Activated T-helper 2 cell treated with anti-CD3 and anti-CD28 coated beads, Interferon-gamma antibody, Interleukin-2, Interleukin-4, amounts not matched to agents 10 μg/mL and 5 μg/mL and 100 μg/mL, durations not matched to agents 14 hours and 24 hours and 36 hours (primary cell): ENCODE measurements at regions not wholly inside any gene's neighbourhood (a gene's known extent, or its start where the extent isn't known, plus 50 kb on each side); places are given as distances from the start of the nearest gene placed in this dataset.

Experiments
- DNase-seq: peaks from one replicate; pipeline ENCODE4 v3.0.0; 2021; ENCODE audit warnings: low spot score
- H3K27ac Mint-ChIP-seq: one replicate; pipeline ENCODE4 v1.8.0; 2021; ENCODE audit warnings: mixed read lengths
- H3K27me3 Mint-ChIP-seq: one replicate; pipeline ENCODE4 v1.8.0; 2021; ENCODE audit warnings: low read depth, mixed read lengths
- H3K36me3 Mint-ChIP-seq: one replicate; pipeline ENCODE4 v1.8.0; 2021; ENCODE audit warnings: low read depth, mixed read lengths
- H3K4me1 Mint-ChIP-seq: one replicate; pipeline ENCODE4 v1.8.0; 2021; ENCODE audit warnings: low read depth, mixed read lengths
- H3K4me3 Mint-ChIP-seq: one replicate; pipeline ENCODE4 v1.8.0; 2021; ENCODE audit warnings: low read depth, mild to moderate bottlenecking, moderate library complexity, mixed read lengths
- H3K9me3 Mint-ChIP-seq: one replicate; pipeline ENCODE4 v1.8.0; 2021; ENCODE audit warnings: mixed read lengths
- intact Hi-C: fragments of 100-400 bp; cut with micrococcal nuclease; formaldehyde crosslinking; loops from one replicate; pipeline ENCODE4 v1.15.1; 2023

DNA sequence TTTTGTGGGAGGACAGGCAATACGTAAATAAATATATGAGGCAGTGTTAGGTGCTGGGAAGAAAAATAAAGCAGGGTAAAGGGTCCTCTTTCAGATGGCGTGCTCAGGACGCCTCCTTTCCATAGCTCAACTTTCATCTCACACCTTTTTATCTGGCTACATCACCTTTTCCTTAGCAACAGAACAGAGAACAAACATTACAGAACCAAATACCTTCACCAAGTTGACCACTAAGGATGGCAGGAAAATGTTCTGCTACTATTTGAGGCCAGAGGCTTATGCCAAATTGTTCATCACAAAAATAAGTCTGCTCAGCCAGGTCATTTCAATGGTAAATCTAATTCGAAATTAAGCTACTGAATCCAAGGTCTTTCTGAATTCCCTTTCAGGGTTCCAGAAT, 149.2 kb upstream of the C1orf21 start:
- Mint-ChIP-seq H3K27me3 (peaks cover 4% of the 10 kb centered on the region), H3K27ac (no peak overlapping the region)

DNA sequence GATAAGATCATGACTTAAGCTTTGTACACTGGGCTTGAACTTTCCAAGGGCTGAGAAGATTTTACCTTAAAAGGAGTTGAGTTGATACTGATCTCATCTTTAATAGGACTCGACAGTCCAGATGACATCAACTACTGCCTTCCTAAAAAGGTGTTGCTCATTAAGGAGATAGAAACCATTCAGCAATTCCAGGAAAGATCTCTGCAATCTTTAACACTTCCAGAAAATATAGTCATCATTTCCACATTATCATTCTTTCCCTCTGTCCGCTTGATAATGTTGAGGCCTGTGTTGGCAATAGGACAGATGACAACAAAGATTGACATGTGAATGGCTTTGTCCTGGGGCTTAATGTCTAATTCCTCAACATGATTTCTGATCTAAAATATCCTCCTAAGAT, 145.4 kb upstream of the C1orf21 start:
- Mint-ChIP-seq H3K36me3 (no peaks in the 10 kb centered on the region), H3K27ac (no peak overlapping the region), H3K27me3 (peaks cover 5% of the 10 kb centered on the region), H3K4me3 (no peak overlapping the region), H3K4me1 (no peaks in the 10 kb centered on the region), H3K9me3 (no peaks in the 10 kb centered on the region)
- DNase-seq, result no peak
- intact Hi-C loops, result no loop called here

More for the DNA sequence above, 149.2 kb upstream of the C1orf21 start:
- H3K9me3 Mint-ChIP-seq, result no peaks in the 10 kb centered on the region
- intact Hi-C loops, result no loop called here
- no peak for DNase-seq
- no peak overlapping the region for H3K4me3 Mint-ChIP-seq
- H3K4me1 Mint-ChIP-seq, result no peaks in the 10 kb centered on the region
- no peaks in the 10 kb centered on the region for H3K36me3 Mint-ChIP-seq

DNA sequence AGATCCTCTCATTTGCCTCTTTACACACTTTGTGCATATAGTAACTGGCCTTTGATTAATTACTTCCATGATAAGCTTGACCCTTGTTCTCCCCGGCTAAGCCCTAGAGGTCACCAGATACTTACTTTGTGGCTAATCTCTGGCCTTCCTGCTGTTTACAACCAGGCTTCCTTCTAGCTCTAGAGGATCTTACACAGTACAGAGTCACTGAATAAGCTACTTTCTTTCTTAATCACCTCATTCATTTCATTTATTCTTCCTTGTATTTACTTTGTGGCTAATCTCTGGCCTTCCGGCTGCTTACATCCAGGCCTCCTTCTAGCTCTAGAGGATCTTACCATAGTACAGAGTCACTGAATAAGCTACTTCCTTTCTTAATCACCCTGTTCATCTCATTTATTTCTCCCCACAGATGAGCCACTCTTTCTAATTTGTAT, 144.3 kb upstream of the C1orf21 start:
- Mint-ChIP-seq H3K9me3 (no peaks in the 10 kb centered on the region), H3K36me3 (no peaks in the 10 kb centered on the region), H3K4me3 (no peak overlapping the region), H3K27ac (no peak overlapping the region), H3K4me1 (no peaks in the 10 kb centered on the region), H3K27me3 (peaks cover 8% of the 10 kb centered on the region)
- intact Hi-C loops, result no loop called here
- no peak for DNase-seq

DNA sequence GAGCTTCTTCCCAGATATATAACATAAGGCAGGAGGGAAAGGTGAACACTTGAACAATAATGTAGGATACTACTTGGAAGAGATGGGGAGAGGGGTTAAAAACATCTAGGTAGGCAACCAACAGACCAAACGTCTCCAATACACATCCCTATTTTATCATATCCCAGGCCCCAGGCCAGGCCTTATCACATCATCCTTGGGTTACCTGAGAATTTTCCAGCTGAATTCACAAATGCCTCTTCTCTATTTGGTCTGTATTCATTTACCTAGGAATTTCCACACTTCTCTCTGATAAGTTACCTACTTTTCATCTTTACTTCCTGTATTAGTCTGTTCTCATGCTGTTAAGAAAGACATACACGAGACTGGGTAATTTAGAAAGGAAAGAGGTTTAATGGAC, 141.9 kb upstream of the C1orf21 start:
- Mint-ChIP-seq H3K27ac (no peak overlapping the region), H3K27me3 (peaks cover 8% of the 10 kb centered on the region), H3K36me3 (no peaks in the 10 kb centered on the region), H3K4me1 (no peaks in the 10 kb centered on the region), H3K4me3 (no peak overlapping the region), H3K9me3 (no peaks in the 10 kb centered on the region)
- DNase-seq, result no peak
- intact Hi-C loops, result no loop called here

DNA sequence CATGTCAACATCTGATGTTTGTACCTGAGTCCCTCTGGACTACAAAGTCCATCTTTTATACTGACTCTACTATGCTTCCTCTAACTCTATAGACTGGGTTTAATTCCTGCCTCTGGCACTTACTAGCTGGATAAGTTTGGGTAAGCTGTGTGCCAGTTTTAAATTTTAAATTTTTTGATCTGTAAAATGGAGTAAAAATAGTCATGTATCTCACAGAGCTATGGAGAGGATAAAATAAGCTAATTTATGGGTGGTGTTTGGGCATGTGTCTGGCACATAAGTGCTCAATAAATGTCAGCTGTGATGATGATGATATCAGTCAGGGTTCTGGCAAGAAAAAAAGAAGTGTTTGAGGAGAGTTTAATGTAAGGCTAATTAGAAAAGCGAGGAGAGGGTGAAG, 139.2 kb upstream of the C1orf21 start:
- Mint-ChIP-seq H3K9me3 (no peaks in the 10 kb centered on the region), H3K27ac (no peak overlapping the region), H3K4me3 (no peak overlapping the region), H3K27me3 (peaks cover 10% of the 10 kb centered on the region), H3K36me3 (no peaks in the 10 kb centered on the region), H3K4me1 (no peaks in the 10 kb centered on the region)
- no peak for DNase-seq
- intact Hi-C loops, result no loop called here

DNA sequence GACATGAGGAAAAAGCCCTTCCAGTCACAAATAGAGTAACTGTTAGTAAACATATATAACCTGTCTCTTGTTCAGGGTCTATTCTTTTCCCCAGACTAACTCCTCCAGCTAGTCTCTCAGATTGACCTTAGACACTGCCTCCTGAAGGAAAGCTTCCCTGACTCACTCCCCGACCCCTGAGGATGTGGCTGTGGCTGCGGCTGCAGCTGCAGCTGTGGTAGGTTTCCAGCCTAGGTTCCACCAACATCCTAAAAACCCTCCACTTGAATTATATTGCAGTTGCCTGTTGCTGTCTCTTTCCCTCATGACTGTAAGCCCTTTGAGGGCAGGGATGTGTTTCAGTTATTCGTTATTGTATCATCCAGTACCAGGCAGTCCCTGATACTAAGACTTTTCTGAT, 132.9 kb upstream of the C1orf21 start:
- DNase-seq, result no peak

DNA sequence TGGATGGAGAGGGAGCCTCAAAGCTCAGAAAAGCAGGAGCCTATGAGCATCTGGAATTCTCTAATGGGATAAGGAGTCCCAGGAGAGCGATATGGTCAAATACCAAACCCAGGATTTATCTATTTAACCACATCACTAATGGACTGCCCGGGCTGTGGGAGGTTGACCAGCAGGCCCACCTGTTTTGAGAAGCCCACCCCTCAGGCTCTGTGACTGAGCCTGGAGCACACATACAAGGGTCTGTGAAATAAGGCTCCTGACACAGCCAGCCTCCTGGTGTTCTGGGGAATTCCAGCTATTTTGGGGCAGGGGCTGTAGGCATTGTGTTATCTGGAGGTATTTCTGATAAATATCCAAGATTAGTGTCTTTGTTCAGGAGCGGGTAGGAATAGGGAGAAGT, 132.0 kb upstream of the C1orf21 start:
- H3K4me1 Mint-ChIP-seq, result no peaks in the 10 kb centered on the region
- no peak for DNase-seq
- no peaks in the 10 kb centered on the region for H3K36me3 Mint-ChIP-seq
- intact Hi-C loops, result no loop called here
- H3K27me3 Mint-ChIP-seq, result peaks cover 6% of the 10 kb centered on the region
- H3K4me3 Mint-ChIP-seq, result no peak overlapping the region
- no peak overlapping the region for H3K27ac Mint-ChIP-seq
- no peaks in the 10 kb centered on the region for H3K9me3 Mint-ChIP-seq

More for the DNA sequence above, 132.9 kb upstream of the C1orf21 start:
- H3K27ac Mint-ChIP-seq, result no peak overlapping the region
- H3K36me3 Mint-ChIP-seq, result no peaks in the 10 kb centered on the region
- intact Hi-C loops, result no loop called here
- H3K9me3 Mint-ChIP-seq, result no peaks in the 10 kb centered on the region
- no peak overlapping the region for H3K4me3 Mint-ChIP-seq
- H3K27me3 Mint-ChIP-seq, result peaks cover 6% of the 10 kb centered on the region
- no peaks in the 10 kb centered on the region for H3K4me1 Mint-ChIP-seq

DNA sequence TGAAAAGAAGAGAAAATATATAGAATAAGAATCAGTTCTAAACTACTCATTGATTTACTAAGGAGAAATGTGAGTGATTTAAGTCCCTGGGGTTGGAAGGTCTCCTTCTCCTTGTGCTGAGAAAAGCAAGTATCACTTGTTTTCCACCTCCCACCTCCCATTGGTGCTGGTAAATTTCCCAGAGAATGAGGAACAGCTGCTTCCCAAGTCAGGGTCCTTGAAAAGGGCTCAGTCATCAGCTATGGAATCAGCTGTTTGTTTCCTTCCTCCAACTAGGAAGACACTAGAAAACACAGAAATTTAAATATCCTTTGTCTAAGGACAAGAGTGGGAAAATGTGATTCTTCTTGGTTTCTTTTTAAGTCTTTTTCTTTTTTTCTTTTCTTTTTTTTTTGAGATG, 131.3 kb upstream of the C1orf21 start:
- H3K27ac Mint-ChIP-seq, result no peak overlapping the region
- H3K27me3 Mint-ChIP-seq, result peaks cover 6% of the 10 kb centered on the region
- no peaks in the 10 kb centered on the region for H3K4me1 Mint-ChIP-seq
- intact Hi-C loops, result no loop called here
- no peaks in the 10 kb centered on the region for H3K36me3 Mint-ChIP-seq
- DNase-seq, result no peak
- H3K9me3 Mint-ChIP-seq, result no peaks in the 10 kb centered on the region
- H3K4me3 Mint-ChIP-seq, result no peak overlapping the region

DNA sequence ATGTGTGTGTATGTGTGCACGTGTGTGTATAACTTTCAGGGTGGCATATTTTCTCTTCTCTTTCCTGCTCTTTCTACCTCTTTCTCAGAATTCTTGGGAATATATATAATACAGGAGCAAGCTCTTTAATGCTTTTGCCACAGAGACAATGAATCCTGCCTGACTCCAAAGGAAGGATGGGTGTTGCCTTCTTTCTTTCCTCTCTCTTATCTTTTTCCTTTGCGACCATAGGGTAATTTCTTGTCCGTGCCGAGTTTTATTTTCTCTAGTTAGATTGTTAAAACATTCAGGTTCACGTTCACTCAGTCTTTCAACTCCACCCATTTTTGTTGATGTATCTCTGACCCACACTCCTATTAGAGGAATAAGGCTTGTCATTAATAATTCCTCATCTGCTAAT, 129.0 kb upstream of the C1orf21 start:
- DNase-seq, result no peak
- Mint-ChIP-seq H3K27ac (no peak overlapping the region), H3K27me3 (peaks cover 4% of the 10 kb centered on the region), H3K4me3 (no peak overlapping the region), H3K4me1 (no peaks in the 10 kb centered on the region), H3K36me3 (no peaks in the 10 kb centered on the region), H3K9me3 (no peaks in the 10 kb centered on the region)
- intact Hi-C loops, result no loop called here

DNA sequence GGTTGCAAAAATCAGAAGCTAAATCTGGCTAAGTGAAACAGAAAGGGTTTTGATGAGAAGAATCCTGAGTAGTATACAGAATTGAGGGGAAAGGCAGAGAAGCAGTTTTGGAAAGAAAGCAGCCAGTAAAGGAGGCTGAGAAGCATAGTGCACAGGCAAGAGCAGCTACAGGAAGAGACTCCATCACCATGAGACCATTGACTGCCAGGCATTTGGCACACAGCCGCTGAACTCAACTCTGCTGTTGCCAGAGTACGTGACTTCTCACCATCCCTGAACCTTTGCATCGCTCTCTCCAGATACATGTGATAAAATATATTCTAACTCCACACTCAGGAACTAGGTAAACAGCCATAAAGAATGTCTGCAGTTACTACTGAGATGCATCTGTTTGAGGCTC, 128.3 kb upstream of the C1orf21 start:
- Mint-ChIP-seq H3K4me3 (no peak overlapping the region), H3K27me3 (peaks cover 4% of the 10 kb centered on the region), H3K9me3 (no peaks in the 10 kb centered on the region), H3K36me3 (no peaks in the 10 kb centered on the region), H3K27ac (no peak overlapping the region), H3K4me1 (no peaks in the 10 kb centered on the region)
- intact Hi-C loops, result no loop called here
- no peak for DNase-seq

DNA sequence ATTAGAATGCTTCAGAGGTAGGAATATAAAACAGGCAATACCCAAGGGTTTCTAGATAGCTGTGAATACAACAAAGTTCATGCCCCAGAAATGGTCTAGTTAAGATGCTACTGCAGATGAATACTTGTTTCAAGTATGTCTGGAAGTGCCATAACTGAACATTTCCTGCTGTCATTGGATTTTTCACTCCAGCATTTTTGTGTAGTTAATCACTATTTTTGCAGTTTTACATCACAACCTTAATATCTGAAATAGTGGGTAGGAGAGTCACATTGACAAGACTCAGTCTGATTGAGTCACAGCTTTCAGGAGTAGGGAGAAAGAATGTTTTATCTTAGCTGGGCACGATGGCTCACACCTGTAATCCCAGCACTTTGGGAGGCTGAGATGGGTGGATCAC, 126.4 kb upstream of the C1orf21 start:
- intact Hi-C loops, result no loop called here
- H3K4me1 Mint-ChIP-seq, result no peaks in the 10 kb centered on the region
- H3K4me3 Mint-ChIP-seq, result no peak overlapping the region
- H3K27ac Mint-ChIP-seq, result no peak overlapping the region
- no peaks in the 10 kb centered on the region for H3K36me3 Mint-ChIP-seq
- H3K27me3 Mint-ChIP-seq, result peaks cover 2% of the 10 kb centered on the region
- DNase-seq, result no peak
- no peaks in the 10 kb centered on the region for H3K9me3 Mint-ChIP-seq

DNA sequence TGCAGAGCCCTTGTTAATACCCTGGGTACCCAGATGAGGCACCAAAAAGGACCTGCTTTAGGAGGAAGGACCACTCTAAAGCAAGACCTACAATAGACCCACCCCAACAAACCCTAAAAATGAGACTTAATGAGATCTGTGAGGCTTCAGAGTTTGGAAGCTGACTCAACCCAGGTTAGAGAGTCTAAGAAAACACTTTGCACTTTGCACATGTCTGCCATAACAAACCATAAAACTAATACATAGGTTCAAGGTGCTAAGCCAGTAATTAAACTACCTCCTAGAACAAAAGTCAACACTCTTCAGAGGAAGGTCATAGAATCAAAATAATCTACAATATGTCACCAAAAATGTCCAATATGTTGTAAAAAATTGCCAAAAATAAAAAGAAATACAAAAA, 124.7 kb upstream of the C1orf21 start:
- H3K9me3 Mint-ChIP-seq, result no peaks in the 10 kb centered on the region
- H3K36me3 Mint-ChIP-seq, result no peaks in the 10 kb centered on the region
- no peak overlapping the region for H3K4me3 Mint-ChIP-seq
- no peaks in the 10 kb centered on the region for H3K4me1 Mint-ChIP-seq
- no peak for DNase-seq
- intact Hi-C loops, result no loop called here
- H3K27ac Mint-ChIP-seq, result no peak overlapping the region
- no peaks in the 10 kb centered on the region for H3K27me3 Mint-ChIP-seq

DNA sequence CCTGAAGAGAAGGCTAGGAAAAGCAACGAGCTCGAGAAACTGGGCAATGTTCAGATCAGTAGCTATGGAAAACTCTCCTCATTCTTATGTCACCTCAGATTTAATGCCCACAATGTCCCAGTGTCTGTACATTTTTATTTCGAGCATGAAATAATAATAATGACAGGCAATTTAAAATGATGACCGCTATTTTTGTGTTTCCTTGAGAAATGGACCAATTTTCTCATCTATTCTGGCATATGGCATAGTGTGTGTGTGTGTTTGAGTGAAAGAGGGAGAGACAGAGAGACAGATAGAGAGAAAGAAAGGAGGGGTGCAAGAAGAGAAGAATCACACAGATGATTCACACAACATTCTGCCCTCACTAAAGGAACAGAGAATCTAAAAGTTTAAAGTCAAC, 119.1 kb upstream of the C1orf21 start:
- no peak for DNase-seq
- no peak overlapping the region for H3K4me3 Mint-ChIP-seq
- H3K27ac Mint-ChIP-seq, result no peak overlapping the region
- H3K27me3 Mint-ChIP-seq, result no peaks in the 10 kb centered on the region
- H3K4me1 Mint-ChIP-seq, result no peaks in the 10 kb centered on the region
- H3K9me3 Mint-ChIP-seq, result no peaks in the 10 kb centered on the region
- no peaks in the 10 kb centered on the region for H3K36me3 Mint-ChIP-seq
- intact Hi-C loops, result no loop called here

DNA sequence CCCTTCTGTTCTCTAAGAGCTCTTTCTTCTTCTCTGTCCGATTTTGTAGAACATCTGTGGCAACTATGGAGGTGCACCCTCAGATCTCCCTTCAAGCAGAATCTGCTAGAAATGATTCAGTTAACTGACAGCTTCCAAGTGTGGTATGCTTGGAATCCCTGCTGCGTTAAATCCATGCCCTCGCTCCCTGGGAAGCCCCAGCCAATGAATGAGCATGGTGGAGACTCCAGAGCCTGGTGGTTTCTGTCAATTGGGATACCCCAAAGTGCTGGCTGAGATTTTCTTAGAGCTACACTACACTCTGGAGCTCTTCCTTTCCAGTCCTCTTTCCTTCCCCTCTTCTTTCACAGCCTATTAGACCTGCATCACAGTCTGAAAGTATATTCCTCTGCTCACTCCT, 116.3 kb upstream of the C1orf21 start:
- Mint-ChIP-seq H3K4me3 (no peak overlapping the region), H3K9me3 (no peaks in the 10 kb centered on the region), H3K4me1 (no peaks in the 10 kb centered on the region), H3K36me3 (no peaks in the 10 kb centered on the region), H3K27me3 (no peaks in the 10 kb centered on the region), H3K27ac (no peak overlapping the region)
- no peak for DNase-seq
- intact Hi-C loops, result no loop called here
